GM23248 (cell line): ENCODE measurements at regions not wholly inside any gene's neighbourhood (a gene's known extent, or its start where the extent isn't known, plus 50 kb on each side); places are given as distances from the start of the nearest gene placed in this dataset.

Experiments used
- DNase-seq: peaks from one replicate; pipeline ENCODE4 v3.0.0-alpha.2; 2015
- H2AFZ ChIP-seq: fragments of 200-600 bp; sonication (generic); 2 replicates; pipeline ENCODE4 v1.6.1; 2016; ENCODE audit warnings: antibody characterized with exemption
- H3F3A ChIP-seq: fragments of 200-600 bp; sonication (generic); 2 replicates; pipeline ENCODE4 v1.6.1; 2016; ENCODE audit warnings: mild to moderate bottlenecking, antibody characterized with exemption, mixed run types; ENCODE audit not compliant: insufficient read depth
- H3K27ac ChIP-seq: fragments of 200-600 bp; sonication (generic); 2 replicates; pipeline ENCODE4 v1.5.1; 2016; ENCODE audit warnings: mild to moderate bottlenecking
- H3K27me3 ChIP-seq: fragments of 200-600 bp; sonication (generic); replicated peaks from 2 replicates; pipeline ENCODE4 v1.6.1; 2016; ENCODE audit warnings: mild to moderate bottlenecking; ENCODE audit not compliant: insufficient read depth
- H3K36me3 ChIP-seq: fragments of 200-600 bp; sonication (generic); 2 replicates; pipeline ENCODE4 v1.6.1; 2016; ENCODE audit warnings: low read depth, mild to moderate bottlenecking
- H3K4me1 ChIP-seq: fragments of 200-600 bp; sonication (generic); 2 replicates; pipeline ENCODE4 v1.6.1; 2016; ENCODE audit warnings: mild to moderate bottlenecking; ENCODE audit not compliant: insufficient read depth
- H3K4me2 ChIP-seq: fragments of 200-600 bp; sonication (generic); one replicate; pipeline ENCODE4 v1.6.1; 2016; ENCODE audit warnings: mild to moderate bottlenecking; ENCODE audit not compliant: unreplicated experiment
- H3K4me3 ChIP-seq: fragments of 200-600 bp; sonication (generic); 2 replicates; pipeline ENCODE4 v1.5.1; 2016; ENCODE audit warnings: mild to moderate bottlenecking
- H3K79me2 ChIP-seq: fragments of 200-600 bp; sonication (generic); 2 replicates; pipeline ENCODE4 v1.6.1; 2016; ENCODE audit warnings: mild to moderate bottlenecking; ENCODE audit not compliant: insufficient read depth
- H3K9ac ChIP-seq: fragments of 200-600 bp; sonication (generic); 2 replicates; pipeline ENCODE4 v1.6.1; 2016; ENCODE audit warnings: mild to moderate bottlenecking
- H3K9me2 ChIP-seq: fragments of 200-600 bp; sonication (generic); 2 replicates; pipeline ENCODE4 v1.6.1; 2016; ENCODE audit warnings: mixed run types, mild to moderate bottlenecking, moderate library complexity; ENCODE audit not compliant: insufficient read depth
- H3K9me3 ChIP-seq: fragments of 200-600 bp; sonication (generic); one replicate; pipeline ENCODE4 v1.6.1; 2017; ENCODE audit warnings: low read depth
- H4K20me1 ChIP-seq: fragments of 200-600 bp; sonication (generic); 2 replicates; pipeline ENCODE4 v1.6.0; 2016; ENCODE audit not compliant: insufficient read depth
- EZH2 ChIP-seq: fragments of 200-600 bp; sonication (generic); IDR thresholded peaks from 2 replicates; pipeline ENCODE4 v1.6.1; 2018; ENCODE audit warnings: antibody characterized with exemption, mild to moderate bottlenecking; ENCODE audit not compliant: insufficient read depth, poor library complexity, severe bottlenecking
- EZH2phosphoT487 ChIP-seq: fragments of 200-600 bp; sonication (generic); IDR thresholded peaks from 2 replicates; pipeline ENCODE4 v1.6.1; 2018; ENCODE audit warnings: antibody characterized with exemption, moderate library complexity, mild to moderate bottlenecking, low read depth; ENCODE audit not compliant: insufficient read depth
- WGBS, 2 experiments: methylation state at CpG; one replicate each; pipeline ENCODE4 v1.1.6; 2015 to 2017; ENCODE audit warnings: low lambda C conversion rate in 2 of 2, low coverage in 1 of 2; ENCODE audit errors: missing lambda C conversion rate in 2 of 2; 5-methylcytosine and 5-hydroxymethylcytosine counted together
- in situ Hi-C: fragments of 300-500 bp; cut with MboI; formaldehyde crosslinking; loops from 2 replicates; pipeline ENCODE4 v1.15.0; 2020

DNA sequence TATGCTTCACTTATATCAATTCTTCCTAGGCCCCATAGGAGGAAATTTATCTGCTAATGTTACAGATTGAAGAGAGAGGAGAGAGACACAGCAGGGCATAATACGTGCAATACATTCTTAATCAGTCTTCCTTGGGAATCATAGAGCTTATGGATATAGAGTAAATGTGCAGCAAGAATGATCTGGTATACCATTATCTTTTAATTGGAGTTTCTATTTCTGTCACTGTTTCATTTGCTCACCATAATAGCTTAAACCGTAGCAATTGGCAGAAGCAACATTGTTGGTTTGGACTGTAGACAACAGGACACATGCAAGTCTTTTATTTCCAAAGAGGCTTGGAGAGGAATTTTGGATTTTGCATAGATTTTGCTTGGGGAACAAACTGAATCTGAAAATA lies 68.1 kb upstream of the PCSK2 start:
- in situ Hi-C loops: no loop called here
- Histone ChIP-seq H4K20me1 (no peaks in the 10 kb centered on the region), H3K27ac (no peak overlapping the region), H3K9me3 (no peaks in the 10 kb centered on the region), H3K4me2 (no peak overlapping the region), H3F3A (no peaks in the 10 kb centered on the region), H3K36me3 (no peaks in the 10 kb centered on the region), H3K4me3 (no peak overlapping the region), H3K9me2 (no peaks in the 10 kb centered on the region), H3K9ac (no peak overlapping the region), H3K79me2 (no peaks in the 10 kb centered on the region), H2AFZ (no peak overlapping the region), H3K4me1 (no peaks in the 10 kb centered on the region), H3K27me3 (no peaks in the 10 kb centered on the region)
- 2 to 3% methylated on average over 2 of the region's 2 CpGs for WGBS, 2 experiments
- DNase-seq: no peak
- no peak for TF ChIP-seq EZH2
- TF ChIP-seq EZH2phosphoT487: no peak

DNA sequence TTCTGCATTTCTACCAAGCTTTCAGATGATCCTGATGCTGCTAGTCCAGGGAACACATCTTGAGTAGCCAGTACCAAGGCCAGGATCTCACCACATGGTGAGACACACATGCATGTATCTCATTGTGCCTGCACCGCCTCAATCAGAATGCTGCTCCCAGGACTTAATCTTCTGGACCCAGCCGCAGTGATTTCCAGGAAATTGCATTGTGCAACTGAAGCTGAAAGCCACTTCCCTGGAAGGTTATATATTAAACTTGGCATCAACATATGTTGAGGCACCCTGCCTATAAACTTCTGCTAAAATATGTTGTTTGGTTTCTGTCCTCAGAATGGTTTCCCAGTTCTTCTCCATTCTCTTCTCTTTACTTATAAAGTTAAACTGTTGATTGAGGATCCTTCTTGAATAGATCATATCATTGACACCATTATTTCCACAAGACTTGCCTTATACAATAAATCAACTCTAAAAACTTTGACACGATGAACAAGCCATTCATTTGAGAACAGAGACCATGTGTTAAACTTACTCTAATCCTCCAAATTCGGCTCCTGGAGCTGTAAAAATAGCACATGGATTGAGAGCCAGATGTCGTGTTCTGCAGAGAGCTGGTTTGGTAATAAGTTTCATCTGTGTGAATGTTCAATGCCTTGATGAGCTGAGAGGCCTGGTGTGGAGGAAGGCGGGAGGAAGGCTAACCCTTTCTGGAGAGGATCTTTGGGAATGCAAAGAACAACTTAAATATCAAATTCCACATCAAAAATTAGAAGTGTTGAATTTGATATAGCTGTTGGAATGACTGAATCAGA lies 65.0 kb upstream of the PCSK2 start:
- no peak for TF ChIP-seq EZH2
- no peak for TF ChIP-seq EZH2phosphoT487
- no peaks in the 10 kb centered on the region for H3K27me3 ChIP-seq
- no peaks in the 10 kb centered on the region for H3K36me3 ChIP-seq
- H3K9me3 ChIP-seq: no peaks in the 10 kb centered on the region
- no peak overlapping the region for H3K4me2 ChIP-seq
- H3K9ac ChIP-seq: no peak overlapping the region
- in situ Hi-C loops: no loop called here
- H3K79me2 ChIP-seq: no peaks in the 10 kb centered on the region
- DNase-seq: no peak
- no peak overlapping the region for H3K4me3 ChIP-seq
- no peaks in the 10 kb centered on the region for H3K9me2 ChIP-seq
- 3 to 4% methylated on average over 6 of the region's 6 CpGs for WGBS, 2 experiments
- H3K4me1 ChIP-seq: no peaks in the 10 kb centered on the region
- H2AFZ ChIP-seq: no peak overlapping the region
- H3K27ac ChIP-seq: no peak overlapping the region
- H3F3A ChIP-seq: no peaks in the 10 kb centered on the region
- H4K20me1 ChIP-seq: no peaks in the 10 kb centered on the region

DNA sequence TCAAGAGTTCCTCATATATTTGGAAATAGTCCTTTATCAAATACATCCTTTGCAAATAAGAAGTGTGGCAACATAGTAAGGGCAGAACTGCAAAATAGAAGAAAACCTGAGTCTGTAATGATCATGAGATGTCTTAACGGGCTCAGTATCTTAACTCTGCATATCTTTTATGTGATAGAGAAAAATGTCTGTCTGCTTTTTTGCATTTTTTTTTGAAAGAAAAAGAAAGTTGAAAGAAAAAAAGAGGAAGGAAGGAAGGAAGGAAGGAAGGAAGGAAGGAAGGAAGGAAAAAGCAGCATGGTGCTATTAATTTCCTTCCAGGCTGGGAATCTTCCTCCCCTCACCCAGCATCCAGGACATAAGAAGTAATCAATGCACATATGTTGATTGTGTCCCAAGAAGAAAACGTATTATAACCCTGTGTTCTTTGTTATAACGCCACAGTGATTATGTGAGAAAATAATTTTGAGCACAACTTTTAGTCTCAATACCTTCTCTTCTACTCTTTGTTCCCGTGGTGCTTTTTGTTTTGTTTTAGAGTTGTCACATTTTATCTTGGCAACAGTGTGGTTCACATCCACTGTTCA lies 58.7 kb upstream of the PCSK2 start:
- no peak for DNase-seq
- WGBS, 2 experiments: 8 to 21% methylated on average over 4 of the region's 4 CpGs
- Histone ChIP-seq H3F3A (no peaks in the 10 kb centered on the region), H3K4me2 (no peak overlapping the region), H3K4me3 (no peak overlapping the region), H4K20me1 (no peaks in the 10 kb centered on the region), H3K4me1 (no peaks in the 10 kb centered on the region), H3K27ac (no peak overlapping the region), H3K9me3 (no peaks in the 10 kb centered on the region), H3K27me3 (no peaks in the 10 kb centered on the region), H3K9ac (no peak overlapping the region), H3K79me2 (no peaks in the 10 kb centered on the region), H3K9me2 (no peaks in the 10 kb centered on the region), H2AFZ (no peak overlapping the region), H3K36me3 (no peaks in the 10 kb centered on the region)
- TF ChIP-seq EZH2 (no peak), EZH2phosphoT487 (no peak)
- in situ Hi-C loops: no loop called here

DNA sequence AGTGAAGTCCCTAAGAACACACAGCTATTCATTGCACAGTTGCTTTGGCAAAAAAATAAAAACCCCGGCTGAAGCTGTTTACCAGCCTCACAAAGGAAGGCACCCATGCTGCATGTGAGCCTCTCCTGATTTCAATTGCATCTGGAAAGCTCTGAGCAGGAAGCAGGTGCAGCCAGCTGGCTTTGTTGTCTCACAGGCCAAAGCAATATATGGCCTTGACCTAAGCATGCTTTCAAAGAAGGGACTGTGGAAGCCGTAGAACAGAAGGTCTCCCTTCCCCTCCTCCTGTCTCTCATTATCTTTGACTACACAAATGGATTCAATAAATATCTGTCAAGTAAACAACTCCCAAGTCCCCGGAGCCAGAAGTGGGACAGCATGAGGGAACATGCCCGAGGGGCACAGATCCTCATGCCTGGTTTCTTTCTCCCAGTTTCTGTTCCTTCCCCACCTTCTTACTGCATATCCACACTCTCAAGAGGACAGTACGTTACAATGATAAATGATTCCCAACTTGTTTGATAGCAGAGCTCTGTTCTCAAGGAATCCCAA lies 57.2 kb upstream of the PCSK2 start:
- H3K9ac ChIP-seq: no peak overlapping the region
- H3K9me3 ChIP-seq: no peaks in the 10 kb centered on the region
- H3K4me3 ChIP-seq: no peak overlapping the region
- no peaks in the 10 kb centered on the region for H4K20me1 ChIP-seq
- no peaks in the 10 kb centered on the region for H3K9me2 ChIP-seq
- TF ChIP-seq EZH2 (no peak), EZH2phosphoT487 (no peak)
- no peaks in the 10 kb centered on the region for H3F3A ChIP-seq
- no peak overlapping the region for H3K4me2 ChIP-seq
- in situ Hi-C loops: no loop called here
- no peaks in the 10 kb centered on the region for H3K4me1 ChIP-seq
- DNase-seq: no peak
- no peak overlapping the region for H3K27ac ChIP-seq
- H2AFZ ChIP-seq: no peak overlapping the region
- WGBS, 2 experiments: 4 to 6% methylated on average over 5 of the region's 5 CpGs
- H3K27me3 ChIP-seq: no peaks in the 10 kb centered on the region
- H3K36me3 ChIP-seq: no peaks in the 10 kb centered on the region
- no peaks in the 10 kb centered on the region for H3K79me2 ChIP-seq
